ENCODE measurements at regions not wholly inside any gene's neighbourhood (a gene's known extent, or its start where the extent isn't known, plus 50 kb on each side); places are given as distances from the start of the nearest gene placed in this dataset.

- Histone ChIP-seq H2BK120ac (ENCODE audit: low read depth, low read length) (0 out of 2 replicates have a peak overlapping the region, but pooled peaks have one; percentile 12), H4K20me1 (ENCODE audit: insufficient read depth, low read length) (no peaks in the 10 kb centered on the region), H3K36me3 (ENCODE audit: control insufficient read depth, insufficient read depth, low read length) (no peaks in the 10 kb centered on the region), H3K9ac (ENCODE audit: low read depth, low read length) (no peak overlapping the region), H3K4me1 (ENCODE audit: control insufficient read depth, insufficient read depth, low read length) (peaks cover 2% of the 10 kb centered on the region; the same call in 1 of the 2 replicates), H2BK5ac (ENCODE audit: low read depth, low read length, poor library complexity, severe bottlenecking) (no peak overlapping the region), H3K27ac (ENCODE audit: insufficient read depth, low read length) (no peak overlapping the region), H3K4ac (ENCODE audit: low read depth, low read length) (no peak overlapping the region), H3K56ac (ENCODE audit: extremely low read depth, insufficient read depth, low read length) (no peak overlapping the region), H3K18ac (ENCODE audit: low read depth, low read length) (no peak overlapping the region), H2AK5ac (ENCODE audit: low read depth, low read length) (no peak overlapping the region), H3K79me1 (ENCODE audit: low read depth in 1 of 2, low read length in 2 of 2) (no peaks in the 10 kb centered on the region), H3K9me3 (ENCODE audit: control insufficient read depth, insufficient read depth, low read length) (no peaks in the 10 kb centered on the region), H2BK20ac (ENCODE audit: low read depth, low read length) (no peak overlapping the region), H2AK9ac (replicated peaks; ENCODE audit: low read depth, low read length, poor library complexity) (peak overlapping the region; percentile 30), H3K23ac (ENCODE audit: low read depth, low read length) (no peak overlapping the region), H3K14ac (replicated peaks; ENCODE audit: low read depth, low read length) (no peak overlapping the region), H2BK15ac (ENCODE audit: low read depth, low read length) (no peak overlapping the region), H3K27me3 (ENCODE audit: control insufficient read depth, insufficient read depth, low read length) (no peaks in the 10 kb centered on the region; the same call in 1 of the 2 replicates), H4K8ac (ENCODE audit: low read depth in 2 of 2, low read length in 2 of 2) (no peak overlapping the region), H4K5ac (ENCODE audit: low read depth, low read length) (no peak overlapping the region), H4K91ac (ENCODE audit: insufficient read depth, low read depth, low read length) (no peak overlapping the region), H3K4me3 (ENCODE audit: insufficient read depth, low read depth, low read length) (no peak overlapping the region), H2AFZ (replicated peaks; ENCODE audit: low read length, poor library complexity) (peak overlapping the region; percentile 79), H3K9me1 (ENCODE audit: insufficient read depth, low read length) (peaks cover 4% of the 10 kb centered on the region; the same call in 1 of the 2 replicates), H3K4me2 (ENCODE audit: low read depth, low read length) (peak overlapping the region; percentile 3; the same call in 1 of the 2 replicates)
- 36% methylated on average over 9 of the region's 20 CpGs; no CpG with 5 or more reads in 1 of the 2 experiments for WGBS, 2 experiments (ENCODE audit: extremely low coverage in 2 of 2, insufficient read length in 1 of 2)
- no TSS peak for BruUV-seq (replicated peaks)
- ATAC-seq (ENCODE audit: low read depth) (peak; percentile 21; the same call in 1 of the 2 replicates), DNase-seq (no peak)
- intact Hi-C loops (cut with micrococcal nuclease): no loop called here
- dilution Hi-C loops (cut with HindIII; ENCODE audit: low sequenced_read_pairs, unreplicated experiment): no loop called here
- POLR2A ChIA-PET (ENCODE audit: unreplicated experiment): interaction anchor here (0.6 kb wide), 1 partner anchor 413 kb away, joined by 4 read pairs; no protein-coding TSS in a partner anchor
- CTCF ChIA-PET: interaction anchor here (0.6 to 1.3 kb wide), 3 partner anchors 14 to 384 kb away, joined by 3 to 12 read pairs (median 4); no protein-coding TSS in a partner anchor
- TF ChIP-seq USF2 (IDR thresholded peaks at IDR 0.05; ENCODE audit: low read depth, low read length) (no peak), CTCF (conservative IDR thresholded peaks at IDR 0.05; ENCODE audit: low read depth, low read length) (no peak), CHD1 (IDR thresholded peaks at IDR 0.05; ENCODE audit: low read depth, low read length) (no peak), MAZ (IDR thresholded peaks at IDR 0.05; ENCODE audit: borderline replicate concordance, low read depth, low read length) (no peak), RAD21 (IDR thresholded peaks at IDR 0.05; ENCODE audit: low read length) (no peak), MXI1 (IDR thresholded peaks at IDR 0.05; ENCODE audit: borderline replicate concordance, low read depth, low read length) (no peak), NFE2L2 (IDR thresholded peaks at IDR 0.05; ENCODE audit: low read depth, low read length) (no peak), RFX5 (IDR thresholded peaks at IDR 0.05; ENCODE audit: low read depth, low read length) (no peak)
- in situ Hi-C loops (cut with MboI; ENCODE audit: low sequenced_read_pairs): no loop called here
Observed at GRCh38 chr18:75131381-75132000, 77.4 kb downstream of the PTGR3 start.

Measured in IMR-90 (cell line).